NCI-H82 (cell line): ENCODE measurements at regions not wholly inside any gene's neighbourhood (a gene's known extent, or its start where the extent isn't known, plus 50 kb on each side); places are given as distances from the start of the nearest gene placed in this dataset.
"Not testable (repeated sequence)": the region's sequence is repeated elsewhere in the genome, so short reads cannot be mapped to it uniquely, and the experiment has no call there.

ENCODE experiments used
- DNase-seq: peaks from one replicate; lab custom pipeline; 2025; lab: John Stamatoyannopoulos, UW

DNA sequence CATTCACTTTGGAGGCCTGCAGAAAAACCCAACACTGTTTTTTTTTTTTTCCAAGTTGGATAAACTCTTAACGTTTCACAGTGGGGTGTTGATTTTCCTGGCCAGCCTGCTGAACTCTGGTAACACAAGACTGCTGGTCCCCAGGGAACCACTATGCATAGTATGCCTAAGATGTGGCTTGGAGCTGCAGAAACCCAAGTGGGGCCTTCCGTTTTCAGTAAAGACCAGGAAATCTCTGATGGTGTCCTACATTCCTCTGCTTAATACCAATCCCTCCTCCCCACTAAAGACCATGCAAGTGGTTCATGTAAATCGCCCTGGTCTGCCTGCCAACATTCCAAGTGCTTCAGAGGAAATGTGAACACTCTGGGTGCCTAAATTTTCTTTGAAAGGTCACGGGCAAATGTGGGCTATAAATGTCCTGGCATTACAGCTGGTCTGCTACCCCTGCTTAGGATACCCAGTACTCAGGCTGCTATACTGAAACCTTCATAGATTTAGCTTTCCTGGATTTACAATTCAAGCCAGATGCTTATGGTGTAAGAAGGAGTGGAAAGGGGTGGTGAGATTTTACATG is 615.4 kb downstream of the MAFB start:
- DNase-seq: peak; percentile 58

GRCh38 chr20:40072907-40073306 is 616.1 kb downstream of the MAFB start:
- no peak for DNase-seq

GRCh38 chr20:40056171-40056570 is 632.9 kb downstream of the MAFB start:
- no peak for DNase-seq

DNA sequence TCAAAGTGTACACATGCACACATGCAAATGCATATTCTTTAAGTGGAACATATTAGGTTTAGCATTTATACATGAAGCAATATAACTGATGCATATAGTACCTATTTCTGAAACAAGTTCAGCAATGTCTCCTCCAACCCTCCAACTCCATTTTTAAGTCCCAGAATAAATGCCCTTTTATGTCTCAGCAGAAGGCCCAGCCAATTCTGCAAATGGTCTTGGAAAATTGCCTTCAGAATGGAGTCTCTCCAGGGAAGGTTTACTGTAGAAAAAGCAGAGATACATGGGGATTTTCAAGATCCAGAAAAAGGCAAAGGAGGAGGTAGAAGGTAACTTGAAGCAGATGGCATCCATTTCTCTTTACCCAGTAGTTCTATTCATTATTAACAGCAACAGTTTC is 633.3 kb downstream of the MAFB start:
- DNase-seq: no peak

- DNase-seq: no peak
Observed at GRCh38 chr20:40054311-40054710, 634.7 kb downstream of the MAFB start.

- no peak for DNase-seq
Observed at GRCh38 chr20:40050596-40050995, 638.4 kb downstream of the MAFB start.

DNA sequence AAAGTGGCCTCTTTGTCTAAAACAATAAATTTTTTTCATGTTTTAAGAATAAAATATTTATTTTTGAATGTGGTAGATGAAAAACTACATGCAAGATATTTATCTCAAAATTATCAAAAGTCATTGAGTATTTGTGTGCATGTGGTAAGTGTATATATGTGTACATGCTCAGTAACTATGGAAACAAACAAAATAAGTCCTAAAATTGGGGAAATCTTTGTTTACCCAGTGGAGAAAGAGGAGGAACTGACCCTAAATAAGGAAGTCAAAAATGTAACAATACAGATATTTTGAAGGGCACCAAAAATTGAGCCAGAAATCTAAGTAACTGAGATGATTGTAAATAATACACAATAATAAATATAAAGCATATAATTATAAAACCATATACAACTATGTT is 639.2 kb downstream of the MAFB start:
- no peak for DNase-seq

GRCh38 chr20:40046703-40047102 is 642.3 kb downstream of the MAFB start:
- no peak for DNase-seq

DNA sequence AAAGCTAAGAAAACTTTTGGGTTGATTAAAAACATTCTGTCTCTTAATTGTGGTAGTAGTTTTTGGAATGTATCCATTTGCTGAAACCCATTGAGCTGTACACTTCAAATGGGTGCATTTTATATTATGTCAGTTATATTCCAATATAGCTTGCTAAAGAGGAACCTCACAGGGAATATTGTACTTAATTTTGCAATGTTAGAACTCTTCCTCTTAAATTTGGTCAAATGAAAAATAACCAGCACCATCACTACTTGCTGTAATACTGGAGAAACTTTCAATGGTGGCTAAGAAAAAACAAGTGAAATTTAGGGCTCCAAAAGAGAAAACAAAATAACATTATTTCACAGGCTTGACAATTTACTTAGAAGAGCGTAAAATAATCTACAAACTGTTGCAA is 651.5 kb downstream of the MAFB start:
- DNase-seq: no peak

- no peak for DNase-seq
Observed at GRCh38 chr20:40029589-40029988, 659.4 kb downstream of the MAFB start.

GRCh38 chr20:40019510-40019909 is 669.5 kb downstream of the MAFB start:
- peak; percentile 35 for DNase-seq

- DNase-seq: no peak
Observed at GRCh38 chr20:40017765-40018164, 671.3 kb downstream of the MAFB start.

- DNase-seq: no peak
Observed at GRCh38 chr20:40016890-40017289, 672.1 kb downstream of the MAFB start.

GRCh38 chr20:40016392-40016791 is 672.6 kb downstream of the MAFB start:
- no peak for DNase-seq

GRCh38 chr20:40012026-40012425 is 677.0 kb downstream of the MAFB start:
- not testable (repeated sequence) for DNase-seq

DNA sequence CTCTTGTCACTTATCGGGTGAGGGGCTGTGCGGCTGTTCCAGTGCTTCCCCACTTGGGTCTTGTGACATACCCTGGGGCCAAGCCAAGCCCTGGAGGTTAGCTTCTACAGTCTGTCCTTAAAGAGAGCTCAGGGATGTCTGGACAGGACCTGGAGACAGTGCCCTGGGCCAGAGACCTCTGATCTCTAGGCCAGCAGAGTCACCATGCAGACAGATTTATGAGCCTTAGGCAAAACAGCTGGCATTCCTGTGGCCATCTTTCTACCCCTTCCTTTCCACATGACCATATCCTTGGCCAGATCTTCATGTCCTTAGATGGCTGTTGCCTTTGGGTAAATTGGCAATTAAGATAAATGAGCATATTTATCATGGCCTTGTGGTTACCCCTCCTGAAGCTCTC is 678.6 kb downstream of the MAFB start:
- no peak for DNase-seq

GRCh38 chr20:40009542-40009941 is 679.5 kb downstream of the MAFB start:
- no peak for DNase-seq

- DNase-seq: no peak
Observed at GRCh38 chr20:40008177-40008576, 680.9 kb downstream of the MAFB start.

DNA sequence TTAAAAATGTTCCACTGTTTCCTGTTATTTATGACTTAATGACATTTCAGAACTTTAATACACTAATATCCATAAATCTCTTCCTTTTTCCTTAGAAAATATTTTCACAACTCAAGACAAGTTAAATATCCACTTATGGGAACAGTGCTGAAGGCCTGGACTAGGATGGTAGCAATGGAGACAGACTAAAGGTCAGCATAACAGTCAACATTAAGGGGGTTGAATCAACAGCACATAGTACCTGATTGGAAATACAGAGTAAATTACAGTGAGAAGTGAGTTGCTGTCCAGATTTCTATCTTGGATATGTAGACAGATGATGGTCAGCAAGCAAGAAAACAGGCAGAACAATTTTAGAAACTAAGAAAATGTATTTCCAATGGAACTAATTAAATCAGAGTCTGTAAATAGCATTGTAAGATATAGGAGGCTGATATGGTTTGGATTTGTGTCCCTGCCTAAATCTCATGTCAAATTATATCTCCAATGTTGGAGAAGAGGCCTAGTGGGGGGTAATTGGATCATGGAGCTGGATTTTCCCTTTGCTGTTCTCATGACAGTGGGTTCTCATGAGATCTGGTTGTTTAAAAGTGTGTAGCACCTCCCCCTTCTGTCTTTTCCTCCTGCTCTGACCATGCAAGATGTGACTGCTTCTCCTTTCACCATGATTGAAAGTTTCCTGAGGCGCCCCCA is 682.7 kb downstream of the MAFB start:
- DNase-seq: peak; percentile 87

DNA sequence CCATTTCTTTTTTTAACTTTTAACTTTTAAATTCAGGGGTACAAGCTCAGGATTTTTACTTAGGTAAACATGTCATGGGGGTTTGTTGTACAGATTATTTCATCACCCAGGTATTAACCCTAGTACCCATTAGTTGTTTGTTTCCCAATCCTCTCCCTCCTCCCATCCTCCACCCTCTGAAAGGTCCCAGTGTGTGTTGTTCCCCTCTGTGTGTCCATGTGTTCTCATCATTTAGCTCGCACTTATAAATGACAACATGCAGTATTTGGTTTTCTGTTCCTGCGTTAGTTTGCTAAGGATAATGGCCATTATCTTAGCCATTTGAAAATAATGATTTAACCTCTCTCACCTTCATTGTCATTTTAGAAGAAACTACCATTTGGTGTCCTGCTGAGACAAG is 684.9 kb downstream of the MAFB start:
- DNase-seq: peak; percentile 46

DNA sequence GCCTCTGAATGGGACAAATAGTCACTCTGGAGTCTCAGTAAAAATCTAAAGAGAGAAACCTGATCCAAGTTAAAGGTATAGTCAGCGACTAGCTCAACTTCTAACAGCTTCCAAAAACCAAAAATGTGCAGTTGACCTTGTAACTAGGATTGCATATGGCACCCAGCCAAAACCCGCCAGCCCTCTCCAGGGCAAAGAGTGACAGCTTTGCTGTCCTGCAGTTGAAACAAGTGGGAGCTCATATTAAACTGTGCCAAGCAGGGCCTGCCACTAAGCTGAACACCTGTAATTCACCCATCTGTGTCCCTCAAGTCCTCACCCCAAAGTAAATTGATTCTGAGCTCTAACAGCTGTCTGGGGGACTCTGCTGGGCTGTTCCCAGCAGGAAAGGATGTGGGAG is 695.3 kb downstream of the MAFB start:
- peak; percentile 47 for DNase-seq

DNA sequence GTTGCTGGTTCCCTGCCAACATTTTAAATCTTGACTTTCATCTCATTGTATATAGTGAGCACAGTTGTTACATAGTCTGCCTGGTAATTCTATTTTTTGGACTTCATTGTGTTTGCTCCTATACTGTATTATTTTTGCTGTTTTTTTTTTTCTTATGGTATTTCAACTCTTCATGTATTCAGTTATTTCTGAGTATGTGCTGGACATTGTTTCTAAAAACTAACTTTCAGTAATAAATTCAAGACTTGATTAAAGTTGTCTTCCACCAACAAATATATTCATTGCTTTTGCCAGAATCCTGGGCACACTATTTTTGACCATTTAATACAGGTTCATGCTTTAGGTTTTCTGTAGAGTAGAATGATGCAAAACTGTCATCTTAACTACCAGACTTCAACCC is 698.3 kb downstream of the MAFB start:
- no peak for DNase-seq

- DNase-seq: no peak
Observed at GRCh38 chr20:39988991-39989390, 700.0 kb downstream of the MAFB start.
